ENCODE measurements at regions not wholly inside any gene's neighbourhood (a gene's known extent, or its start where the extent isn't known, plus 50 kb on each side); places are given as distances from the start of the nearest gene placed in this dataset.
"Not testable (repeated sequence)": the region's sequence is repeated elsewhere in the genome, so short reads cannot be mapped to it uniquely, and the experiment has no call there.

GRCh38 chr13:53101883-53102282, 73.3 kb downstream of the OLFM4 start:
- no peak overlapping the region for H3K4me3 ChIP-seq (ENCODE audit: low read depth, low read length)

GRCh38 chr13:53104136-53104535, 75.5 kb downstream of the OLFM4 start:
- no peak overlapping the region for H3K4me3 ChIP-seq (ENCODE audit: low read depth, low read length)

GRCh38 chr13:53105477-53105876, 76.9 kb downstream of the OLFM4 start:
- H3K4me3 ChIP-seq (ENCODE audit: low read depth, low read length), result no peak overlapping the region

GRCh38 chr13:53105890-53106289, 77.3 kb downstream of the OLFM4 start:
- no peak overlapping the region for H3K4me3 ChIP-seq (ENCODE audit: low read depth, low read length)

GRCh38 chr13:53110181-53110580, 81.6 kb downstream of the OLFM4 start:
- no peak overlapping the region for H3K4me3 ChIP-seq (ENCODE audit: low read depth, low read length)

GRCh38 chr13:53110614-53111013, 82.0 kb downstream of the OLFM4 start:
- H3K4me3 ChIP-seq (ENCODE audit: low read depth, low read length), result no peak overlapping the region

GRCh38 chr13:53112522-53112921, 83.9 kb downstream of the OLFM4 start:
- no peak overlapping the region for H3K4me3 ChIP-seq (ENCODE audit: low read depth, low read length)

GRCh38 chr13:53117048-53117447, 88.4 kb downstream of the OLFM4 start:
- H3K4me3 ChIP-seq (ENCODE audit: low read depth, low read length), result not testable (repeated sequence)

- H3K4me3 ChIP-seq (ENCODE audit: low read depth, low read length), result no peak overlapping the region
Observed at GRCh38 chr13:53121131-53121773, 92.6 kb downstream of the OLFM4 start.

- no peak overlapping the region for H3K4me3 ChIP-seq (ENCODE audit: low read depth, low read length)
Observed at GRCh38 chr13:53121919-53122318, 93.3 kb downstream of the OLFM4 start.

GRCh38 chr13:53123536-53123935, 94.9 kb downstream of the OLFM4 start:
- H3K4me3 ChIP-seq (ENCODE audit: low read depth, low read length), result no peak overlapping the region

GRCh38 chr13:53124623-53125022, 96.0 kb downstream of the OLFM4 start:
- H3K4me3 ChIP-seq (ENCODE audit: low read depth, low read length), result no peak overlapping the region

- no peak overlapping the region for H3K4me3 ChIP-seq (ENCODE audit: low read depth, low read length)
Observed at GRCh38 chr13:53126841-53127245, 98.2 kb downstream of the OLFM4 start.

- no peak overlapping the region for H3K4me3 ChIP-seq (ENCODE audit: low read depth, low read length)
Observed at GRCh38 chr13:53127373-53127772, 98.8 kb downstream of the OLFM4 start.

- H3K4me3 ChIP-seq (ENCODE audit: low read depth, low read length), result no peak overlapping the region
Observed at GRCh38 chr13:53129864-53130393, 101.3 kb downstream of the OLFM4 start.

GRCh38 chr13:53131361-53131760, 102.7 kb downstream of the OLFM4 start:
- H3K4me3 ChIP-seq (ENCODE audit: low read depth, low read length), result no peak overlapping the region

GRCh38 chr13:53135301-53135700, 106.7 kb downstream of the OLFM4 start:
- no peak overlapping the region for H3K4me3 ChIP-seq (ENCODE audit: low read depth, low read length)

GRCh38 chr13:53136554-53137215, 108.1 kb downstream of the OLFM4 start:
- H3K4me3 ChIP-seq (ENCODE audit: low read depth, low read length), result no peak overlapping the region

GRCh38 chr13:53137779-53138178, 109.2 kb downstream of the OLFM4 start:
- no peak overlapping the region for H3K4me3 ChIP-seq (ENCODE audit: low read depth, low read length)

- no peak overlapping the region for H3K4me3 ChIP-seq (ENCODE audit: low read depth, low read length)
Observed at GRCh38 chr13:53138376-53139036, 109.9 kb downstream of the OLFM4 start.

- no peak overlapping the region for H3K4me3 ChIP-seq (ENCODE audit: low read depth, low read length)
Observed at GRCh38 chr13:53141336-53141735, 112.7 kb downstream of the OLFM4 start.

- no peak overlapping the region for H3K4me3 ChIP-seq (ENCODE audit: low read depth, low read length)
Observed at GRCh38 chr13:53142306-53142705, 113.7 kb downstream of the OLFM4 start.

Measured in iPS-11a (cell line).